Mesothelial cell of epicardium (in vitro differentiated cells): ENCODE measurements at regions not wholly inside any gene's neighbourhood (a gene's known extent, or its start where the extent isn't known, plus 50 kb on each side); places are given as distances from the start of the nearest gene placed in this dataset.
"Not testable (repeated sequence)": the region's sequence is repeated elsewhere in the genome, so short reads cannot be mapped to it uniquely, and the experiment has no call there.

ENCODE experiments used
- DNase-seq, 2 experiments: peaks; one replicate each; pipeline ENCODE4 v3.0.0; 2021; ENCODE audit warnings: low spot score in 2 of 2; ENCODE audit not compliant: unreplicated experiment in 2 of 2
- H3K27ac Mint-ChIP-seq: 2 replicates; pipeline ENCODE4 v1.8.0; 2021; ENCODE audit warnings: mixed read lengths
- H3K27me3 Mint-ChIP-seq: 2 replicates; pipeline ENCODE4 v1.8.0; 2021; ENCODE audit warnings: low read depth, mixed read lengths
- H3K36me3 Mint-ChIP-seq: 2 replicates; pipeline ENCODE4 v1.8.0; 2021; ENCODE audit warnings: mixed read lengths
- H3K4me1 Mint-ChIP-seq: 2 replicates; pipeline ENCODE4 v1.8.0; 2021; ENCODE audit warnings: mixed read lengths
- H3K4me3 Mint-ChIP-seq: 2 replicates; pipeline ENCODE4 v1.8.0; 2021; ENCODE audit warnings: mild to moderate bottlenecking, moderate library complexity, mixed read lengths
- H3K9me3 Mint-ChIP-seq: 2 replicates; pipeline ENCODE4 v1.8.0; 2021; ENCODE audit warnings: mixed read lengths
- CTCF ChIP-seq: fragments of 200-600 bp; sonication (generic); IDR thresholded peaks from one replicate; pipeline ENCODE4 v1.5.0; 2021; ENCODE audit warnings: antibody characterized with exemption; ENCODE audit not compliant: unreplicated experiment

- Mint-ChIP-seq H3K9me3 (peaks cover 27% of the 10 kb centered on the region), H3K27ac (no peak overlapping the region), H3K4me3 (no peak overlapping the region), H3K36me3 (no peaks in the 10 kb centered on the region), H3K27me3 (no peaks in the 10 kb centered on the region), H3K4me1 (no peaks in the 10 kb centered on the region)
- no peak for TF ChIP-seq CTCF
- no peak for DNase-seq
These were observed 260.2 kb upstream of the PRKCQ start for GRCh38 chr10:6840201-6840691.

- Mint-ChIP-seq H3K27me3 (peaks cover 6% of the 10 kb centered on the region), H3K4me3 (no peak overlapping the region), H3K4me1 (peaks cover 5% of the 10 kb centered on the region), H3K9me3 (peaks cover 12% of the 10 kb centered on the region), H3K36me3 (no peaks in the 10 kb centered on the region), H3K27ac (no peak overlapping the region)
- no peak for DNase-seq
- no peak for TF ChIP-seq CTCF
These were observed 258.0 kb upstream of the PRKCQ start for GRCh38 chr10:6838118-6838517.

- no peak overlapping the region for H3K4me3 Mint-ChIP-seq
- peaks cover 33% of the 10 kb centered on the region for H3K27me3 Mint-ChIP-seq
- no peak for TF ChIP-seq CTCF
- H3K9me3 Mint-ChIP-seq = no peaks in the 10 kb centered on the region
- H3K36me3 Mint-ChIP-seq = no peaks in the 10 kb centered on the region
- H3K27ac Mint-ChIP-seq = no peak overlapping the region
- H3K4me1 Mint-ChIP-seq = peaks cover 7% of the 10 kb centered on the region
- DNase-seq = no peak
These were observed 253.5 kb upstream of the PRKCQ start for GRCh38 chr10:6833458-6834011.

GRCh38 chr10:6830981-6831380, 250.9 kb upstream of the PRKCQ start:
- not testable (repeated sequence) for DNase-seq, H3K4me3 Mint-ChIP-seq, H3K27ac Mint-ChIP-seq, H3K9me3 Mint-ChIP-seq, H3K4me1 Mint-ChIP-seq, H3K36me3 Mint-ChIP-seq
- H3K27me3 Mint-ChIP-seq = peaks cover 44% of the 10 kb centered on the region

- not testable (repeated sequence) for H3K27ac Mint-ChIP-seq, H3K9me3 Mint-ChIP-seq, DNase-seq, H3K4me1 Mint-ChIP-seq, H3K4me3 Mint-ChIP-seq, H3K36me3 Mint-ChIP-seq
- peaks cover 31% of the 10 kb centered on the region for H3K27me3 Mint-ChIP-seq
These were observed 244.7 kb upstream of the PRKCQ start for GRCh38 chr10:6824793-6825192.

- no peak for DNase-seq
- Mint-ChIP-seq H3K27me3 (peaks cover 38% of the 10 kb centered on the region), H3K4me1 (no peaks in the 10 kb centered on the region), H3K36me3 (no peaks in the 10 kb centered on the region), H3K9me3 (no peaks in the 10 kb centered on the region), H3K4me3 (no peak overlapping the region), H3K27ac (no peak overlapping the region)
- TF ChIP-seq CTCF = no peak
These were observed 243.7 kb upstream of the PRKCQ start for GRCh38 chr10:6823770-6824169.

- Mint-ChIP-seq H3K4me1 (no peaks in the 10 kb centered on the region), H3K27me3 (peaks cover 34% of the 10 kb centered on the region), H3K9me3 (no peaks in the 10 kb centered on the region), H3K27ac (no peak overlapping the region), H3K36me3 (no peaks in the 10 kb centered on the region), H3K4me3 (no peak overlapping the region)
- TF ChIP-seq CTCF = no peak
- no peak for DNase-seq
These were observed 239.2 kb upstream of the PRKCQ start for GRCh38 chr10:6819301-6819700.
